Type B pancreatic cell (in vitro differentiated cells): ENCODE measurements at regions not wholly inside any gene's neighbourhood (a gene's known extent, or its start where the extent isn't known, plus 50 kb on each side); places are given as distances from the start of the nearest gene placed in this dataset.

Source experiments
- DNase-seq: peaks from one replicate; pipeline ENCODE4 v3.0.0; 2021; ENCODE audit warnings: mixed read lengths; ENCODE audit not compliant: unreplicated experiment; ENCODE audit errors: extremely low spot score
- H3K27ac Mint-ChIP-seq: 2 replicates; pipeline ENCODE4 v1.8.0; 2021; ENCODE audit warnings: mild to moderate bottlenecking, mixed read lengths
- H3K27me3 Mint-ChIP-seq: 2 replicates; pipeline ENCODE4 v1.8.0; 2021; ENCODE audit warnings: mixed read lengths
- H3K36me3 Mint-ChIP-seq: 2 replicates; pipeline ENCODE4 v1.8.0; 2021; ENCODE audit warnings: mixed read lengths
- H3K4me1 Mint-ChIP-seq: one replicate; pipeline ENCODE4 v1.8.0; 2021; ENCODE audit warnings: mixed read lengths; ENCODE audit not compliant: unreplicated experiment
- H3K4me3 Mint-ChIP-seq: 2 replicates; pipeline ENCODE4 v1.8.0; 2021; ENCODE audit warnings: mild to moderate bottlenecking, mixed read lengths
- H3K9me3 Mint-ChIP-seq: 2 replicates; pipeline ENCODE4 v1.8.0; 2021; ENCODE audit warnings: mixed read lengths
- CTCF ChIP-seq: fragments of 200-600 bp; sonication (generic); conservative IDR thresholded peaks from 2 replicates; pipeline ENCODE4 v1.5.0; 2021; ENCODE audit warnings: antibody characterized with exemption, mild to moderate bottlenecking

- Mint-ChIP-seq H3K36me3 (no peaks in the 10 kb centered on the region), H3K4me1 (peaks cover 16% of the 10 kb centered on the region), H3K27ac (no peak overlapping the region), H3K9me3 (no peaks in the 10 kb centered on the region), H3K4me3 (no peak overlapping the region), H3K27me3 (peaks cover 6% of the 10 kb centered on the region)
- no peak for DNase-seq
- no peak for TF ChIP-seq CTCF
Observed at GRCh38 chr17:65444049-65444448, 117.4 kb downstream of the AXIN2 start.

DNA sequence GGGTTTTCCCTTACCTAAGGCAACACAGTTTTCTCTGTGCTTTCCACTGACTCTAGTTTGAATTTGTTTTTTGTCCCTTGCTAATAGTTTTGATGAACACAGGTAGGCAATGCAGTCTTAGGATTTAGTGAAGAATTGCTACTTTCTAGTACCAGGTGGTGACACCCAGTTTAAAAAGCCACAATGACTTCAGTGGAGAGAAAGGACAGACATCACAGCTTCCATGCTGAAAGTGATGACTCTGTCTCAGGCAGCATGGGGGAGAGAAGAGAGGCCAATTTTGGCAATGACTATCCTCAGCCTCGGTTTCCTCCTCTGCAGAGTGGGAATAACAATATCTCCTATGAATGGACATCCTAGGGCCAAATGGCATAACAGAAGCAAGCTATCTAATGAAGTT, 118.8 kb downstream of the AXIN2 start:
- no peaks in the 10 kb centered on the region for H3K36me3 Mint-ChIP-seq
- H3K27ac Mint-ChIP-seq = no peak overlapping the region
- no peaks in the 10 kb centered on the region for H3K9me3 Mint-ChIP-seq
- H3K4me3 Mint-ChIP-seq = no peak overlapping the region
- H3K4me1 Mint-ChIP-seq = peaks cover 25% of the 10 kb centered on the region
- H3K27me3 Mint-ChIP-seq = peaks cover 6% of the 10 kb centered on the region
- TF ChIP-seq CTCF = no peak
- no peak for DNase-seq

GRCh38 chr17:65442250-65442649, 119.2 kb downstream of the AXIN2 start:
- no peak for TF ChIP-seq CTCF
- H3K9me3 Mint-ChIP-seq = no peaks in the 10 kb centered on the region
- no peak for DNase-seq
- H3K36me3 Mint-ChIP-seq = no peaks in the 10 kb centered on the region
- no peak overlapping the region for H3K4me3 Mint-ChIP-seq
- peaks cover 25% of the 10 kb centered on the region for H3K4me1 Mint-ChIP-seq
- no peak overlapping the region for H3K27ac Mint-ChIP-seq
- peaks cover 6% of the 10 kb centered on the region for H3K27me3 Mint-ChIP-seq

- no peak for TF ChIP-seq CTCF
- peaks cover 6% of the 10 kb centered on the region for H3K27me3 Mint-ChIP-seq
- DNase-seq = no peak
Observed at GRCh38 chr17:65441053-65441605, 120.3 kb downstream of the AXIN2 start.

GRCh38 chr17:65438708-65439294, 122.6 kb downstream of the AXIN2 start:
- H3K4me1 Mint-ChIP-seq = peaks cover 30% of the 10 kb centered on the region
- H3K36me3 Mint-ChIP-seq = no peaks in the 10 kb centered on the region
- no peaks in the 10 kb centered on the region for H3K9me3 Mint-ChIP-seq
- H3K4me3 Mint-ChIP-seq = no peak overlapping the region
- no peak overlapping the region for H3K27ac Mint-ChIP-seq
- no peak for TF ChIP-seq CTCF
- peaks cover 6% of the 10 kb centered on the region for H3K27me3 Mint-ChIP-seq
- DNase-seq = no peak

More at GRCh38 chr17:65441053-65441605, 120.3 kb downstream of the AXIN2 start:
- no peak overlapping the region for H3K27ac Mint-ChIP-seq
- H3K4me3 Mint-ChIP-seq = no peak overlapping the region
- H3K36me3 Mint-ChIP-seq = no peaks in the 10 kb centered on the region
- H3K4me1 Mint-ChIP-seq = peaks cover 25% of the 10 kb centered on the region
- H3K9me3 Mint-ChIP-seq = no peaks in the 10 kb centered on the region
